Kidney (tissue), 13 donors: ENCODE measurements at regions not wholly inside any gene's neighbourhood (a gene's known extent, or its start where the extent isn't known, plus 50 kb on each side); places are given as distances from the start of the nearest gene placed in this dataset.

ENCODE experiments used
- DNase-seq, 5 donors: peaks; one replicate each; pipeline ENCODE4 v3.0.0-alpha.2; 2013 to 2020
- FAIRE-seq: peaks from 2 replicates; lab custom pipeline; 2012; peaks lifted over from hg19 to GRCh38; lab: Jason Lieb, UNC
- H3K27ac ChIP-seq, 2 donors: one replicate each; pipeline ENCODE4 v1.7.0; 2013; ENCODE audit warnings: low read depth in 2 of 2, low read length in 2 of 2, inconsistent platforms in 1 of 2
- H3K27me3 ChIP-seq: one replicate; pipeline ENCODE4 v1.7.1; 2013; ENCODE audit warnings: low read length, inconsistent platforms; ENCODE audit not compliant: control insufficient read depth, insufficient read depth
- H3K36me3 ChIP-seq, 3 donors: one replicate each; pipeline versions ENCODE4 v1.7.0 to v1.7.1; 2013; ENCODE audit warnings: low read length in 3 of 3, control low read depth in 1 of 3, inconsistent platforms in 1 of 3; ENCODE audit not compliant: insufficient read depth in 3 of 3, control insufficient read depth in 2 of 3
- H3K4me1 ChIP-seq, 3 donors: one replicate each; pipeline versions ENCODE4 v1.7.0 to v1.7.1; 2013; ENCODE audit warnings: low read length in 3 of 3, inconsistent platforms in 1 of 3, low read depth in 1 of 3; ENCODE audit not compliant: control insufficient read depth in 2 of 3, insufficient read depth in 2 of 3
- H3K4me3 ChIP-seq, 3 donors: one replicate each; pipeline versions ENCODE4 v1.7.0 to v1.8.1; 2013; ENCODE audit warnings: low read length in 3 of 3, control low read depth in 1 of 3, inconsistent platforms in 1 of 3
- H3K9ac ChIP-seq, 3 donors: one replicate each; pipeline versions ENCODE4 v1.7.0 to v1.7.1; 2013; ENCODE audit warnings: low read length in 3 of 3, control low read depth in 1 of 3, inconsistent platforms in 1 of 3
- H3K9me3 ChIP-seq, 3 donors: one replicate each; pipeline versions ENCODE4 v1.7.0 to v1.7.1; 2013; ENCODE audit warnings: low read length in 3 of 3, control low read depth in 1 of 3, inconsistent platforms in 1 of 3; ENCODE audit not compliant: control insufficient read depth in 2 of 3, insufficient read depth in 1 of 3
- intact Hi-C: fragments of 100-400 bp; cut with DNase I; formaldehyde crosslinking; loops from one replicate; pipeline ENCODE4 v1.11.1; 2022
- TF ChIP-seq, protein P1 (sequence below): IDR thresholded peaks from 3 replicates; pipeline ENCODE4 v1.5.1; 2012; ENCODE audit warnings: mild to moderate bottlenecking, moderate library complexity, borderline replicate concordance; ENCODE audit not compliant: insufficient read depth; ENCODE audit errors: extremely low read depth
- donor health status: control.
- donor health status: control.
- donor health status: control.
- donor health status: control.
- donor health status: control.
- donor health status: DM: yes; HTN: yes; CAD: no.
- donor health status: Normal renal cell carcinoma (clear cell type).

DNA sequence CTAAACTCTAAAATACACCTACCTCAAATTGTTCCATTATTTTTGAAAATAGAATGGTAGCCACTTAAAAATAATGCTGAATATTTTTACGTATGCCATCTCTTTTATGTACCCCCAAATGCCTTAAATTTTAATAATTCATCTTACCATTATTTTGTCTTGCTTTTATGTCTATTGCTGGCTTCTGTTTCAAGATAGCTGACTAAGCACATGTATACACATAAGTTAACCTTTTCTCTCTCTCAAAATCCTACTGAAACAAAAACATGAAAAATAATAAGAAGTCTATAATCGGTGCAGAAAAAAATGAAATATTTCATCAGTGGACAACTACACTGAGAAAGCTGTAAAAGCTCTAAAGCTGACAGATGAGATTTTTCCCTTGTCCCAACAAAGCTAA lies 652.0 kb upstream of the ZNF608 start:
- H3K27me3 ChIP-seq: no peaks in the 10 kb centered on the region
- no peaks in the 10 kb centered on the region for H3K4me1 ChIP-seq
- H3K9ac ChIP-seq: no peak overlapping the region
- intact Hi-C loops: no loop called here
- DNase-seq (no peak), FAIRE-seq (no peak)
- TF ChIP-seq, protein P1, sequence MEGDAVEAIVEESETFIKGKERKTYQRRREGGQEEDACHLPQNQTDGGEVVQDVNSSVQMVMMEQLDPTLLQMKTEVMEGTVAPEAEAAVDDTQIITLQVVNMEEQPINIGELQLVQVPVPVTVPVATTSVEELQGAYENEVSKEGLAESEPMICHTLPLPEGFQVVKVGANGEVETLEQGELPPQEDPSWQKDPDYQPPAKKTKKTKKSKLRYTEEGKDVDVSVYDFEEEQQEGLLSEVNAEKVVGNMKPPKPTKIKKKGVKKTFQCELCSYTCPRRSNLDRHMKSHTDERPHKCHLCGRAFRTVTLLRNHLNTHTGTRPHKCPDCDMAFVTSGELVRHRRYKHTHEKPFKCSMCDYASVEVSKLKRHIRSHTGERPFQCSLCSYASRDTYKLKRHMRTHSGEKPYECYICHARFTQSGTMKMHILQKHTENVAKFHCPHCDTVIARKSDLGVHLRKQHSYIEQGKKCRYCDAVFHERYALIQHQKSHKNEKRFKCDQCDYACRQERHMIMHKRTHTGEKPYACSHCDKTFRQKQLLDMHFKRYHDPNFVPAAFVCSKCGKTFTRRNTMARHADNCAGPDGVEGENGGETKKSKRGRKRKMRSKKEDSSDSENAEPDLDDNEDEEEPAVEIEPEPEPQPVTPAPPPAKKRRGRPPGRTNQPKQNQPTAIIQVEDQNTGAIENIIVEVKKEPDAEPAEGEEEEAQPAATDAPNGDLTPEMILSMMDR: no peak
- H3K27ac ChIP-seq: no peak overlapping the region
- H3K4me3 ChIP-seq: no peak overlapping the region
- no peaks in the 10 kb centered on the region for H3K36me3 ChIP-seq
- peaks cover 0 to 5% (median 2%) of the 10 kb centered on the region in 3 donors for H3K9me3 ChIP-seq

DNA sequence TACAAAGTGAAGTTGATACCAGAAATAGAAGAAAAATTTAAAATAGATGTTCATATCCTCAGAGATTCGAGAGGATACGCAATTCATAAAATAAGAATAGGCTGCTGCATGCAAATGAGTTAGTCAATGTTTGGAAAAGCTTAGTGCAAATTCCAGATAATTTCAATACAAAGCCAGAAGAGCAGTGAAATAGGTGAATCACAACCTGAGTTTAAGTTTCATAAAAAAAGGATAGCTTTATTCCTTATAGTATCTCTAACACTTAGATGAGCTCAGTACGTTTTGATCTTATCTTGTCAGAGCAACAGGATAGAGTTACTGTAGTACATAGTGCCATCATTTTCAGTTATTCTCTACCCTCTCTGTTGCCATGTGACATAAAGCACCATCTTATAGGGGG lies 653.4 kb upstream of the ZNF608 start:
- no peaks in the 10 kb centered on the region for H3K36me3 ChIP-seq
- H3K4me3 ChIP-seq: no peak overlapping the region
- H3K4me1 ChIP-seq: no peaks in the 10 kb centered on the region
- no peak overlapping the region for H3K9ac ChIP-seq
- FAIRE-seq (no peak), DNase-seq (no peak)
- intact Hi-C loops: no loop called here
- H3K27ac ChIP-seq: no peak overlapping the region
- H3K9me3 ChIP-seq: peaks cover 0 to 5% (median 2%) of the 10 kb centered on the region in 3 donors
- H3K27me3 ChIP-seq: no peaks in the 10 kb centered on the region
- TF ChIP-seq, protein P1: no peak

DNA sequence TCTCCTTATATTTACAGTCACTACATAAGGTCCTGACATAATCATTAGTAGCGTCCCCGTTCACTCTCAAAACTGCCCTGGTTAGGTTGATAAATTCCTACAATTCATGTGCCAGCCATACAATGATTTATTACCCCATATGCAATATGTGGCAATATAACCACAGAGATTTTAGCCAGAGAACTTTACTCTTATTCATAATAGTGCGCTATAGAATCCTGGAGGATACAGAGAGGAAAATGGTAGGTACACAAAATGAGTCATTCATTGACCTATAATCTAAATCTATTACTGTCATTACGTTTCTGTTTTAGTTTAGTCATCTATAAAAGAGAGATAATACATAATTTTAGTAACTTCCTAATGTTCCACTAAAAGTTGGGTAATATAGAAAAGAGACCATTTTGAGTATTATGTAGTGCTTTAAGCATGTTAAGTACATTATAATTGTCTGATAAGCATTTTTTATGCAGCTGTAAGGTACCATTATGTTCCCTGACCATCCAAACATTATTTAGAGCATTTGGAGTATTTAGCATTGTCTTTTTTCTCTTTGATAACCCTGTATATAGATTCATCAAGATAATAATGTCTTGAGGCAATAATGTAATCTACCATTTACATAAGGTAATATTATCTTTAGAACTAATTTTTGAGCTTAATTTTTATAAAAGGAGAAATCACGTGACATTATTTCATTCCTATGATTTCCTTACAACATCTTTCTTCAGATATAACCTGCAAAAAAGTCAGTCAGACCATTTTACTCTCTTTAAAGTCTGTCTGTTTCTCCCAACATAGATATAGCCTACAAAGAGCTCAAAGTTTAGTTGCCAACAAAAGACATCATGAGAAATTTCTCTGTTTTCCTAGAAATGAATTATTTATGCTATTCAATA lies 655.5 kb upstream of the ZNF608 start:
- no peaks in the 10 kb centered on the region for H3K9me3 ChIP-seq
- FAIRE-seq (no peak), DNase-seq (no peak)
- H3K9ac ChIP-seq: no peak overlapping the region
- TF ChIP-seq, protein P1: no peak
- H3K4me1 ChIP-seq: no peaks in the 10 kb centered on the region
- no peak overlapping the region for H3K4me3 ChIP-seq
- no peaks in the 10 kb centered on the region for H3K36me3 ChIP-seq
- H3K27me3 ChIP-seq: no peaks in the 10 kb centered on the region
- intact Hi-C loops: no loop called here
- H3K27ac ChIP-seq: no peak overlapping the region
